Activated B cell treated with CpG ODN at 0.5 μM for 24 hours (primary cell): ENCODE measurements at regions not wholly inside any gene's neighbourhood (a gene's known extent, or its start where the extent isn't known, plus 50 kb on each side); places are given as distances from the start of the nearest gene placed in this dataset.
"Not testable (repeated sequence)": the region's sequence is repeated elsewhere in the genome, so short reads cannot be mapped to it uniquely, and the experiment has no call there.

Source experiments
- ATAC-seq: fragments of 200-7000 bp; cut with Tn5 transposase; one replicate; pipeline ENCODE4 v1.10.0; 2021; ENCODE audit warnings: low read depth, mild to moderate bottlenecking, moderate library complexity
- CTCF ChIA-PET: fragments of 350-600 bp; sonication (Branson Sonifier 250); formaldehyde crosslinking; loops from one replicate; lab custom pipeline; 2021; ENCODE audit warnings: antibody characterized with exemption; lab: Charles Lee
- POLR2A ChIA-PET: fragments of 350-600 bp; sonication (Branson Sonifier 250); formaldehyde crosslinking; loops from one replicate; lab custom pipeline; 2021; ENCODE audit warnings: antibody characterized with exemption; lab: Charles Lee
- DNase-seq: peaks from one replicate; pipeline ENCODE4 v3.0.0; 2022
- H3K27ac Mint-ChIP-seq: one replicate; pipeline ENCODE4 v1.8.0; 2020; ENCODE audit warnings: mixed read lengths
- H3K27me3 Mint-ChIP-seq: one replicate; pipeline ENCODE4 v1.8.0; 2021; ENCODE audit warnings: mixed read lengths
- H3K36me3 Mint-ChIP-seq: one replicate; pipeline ENCODE4 v1.8.0; 2021; ENCODE audit warnings: low read depth, mixed read lengths
- H3K4me1 Mint-ChIP-seq: one replicate; pipeline ENCODE4 v1.8.0; 2021; ENCODE audit warnings: mixed read lengths
- H3K4me3 Mint-ChIP-seq: one replicate; pipeline ENCODE4 v1.8.0; 2020; ENCODE audit warnings: mild to moderate bottlenecking, mixed read lengths
- H3K9me3 Mint-ChIP-seq: one replicate; pipeline ENCODE4 v1.8.0; 2020; ENCODE audit warnings: mixed read lengths
- intact Hi-C: fragments of 100-400 bp; cut with micrococcal nuclease; formaldehyde crosslinking; loops from one replicate; pipeline ENCODE4 v1.15.1; 2024
- TF ChIP-seq, protein P1 (sequence below): fragments of 200-600 bp; IDR thresholded peaks from one replicate; pipeline ENCODE4 v1.8.0; 2022; ENCODE audit warnings: antibody characterized with exemption, mild to moderate bottlenecking

DNA sequence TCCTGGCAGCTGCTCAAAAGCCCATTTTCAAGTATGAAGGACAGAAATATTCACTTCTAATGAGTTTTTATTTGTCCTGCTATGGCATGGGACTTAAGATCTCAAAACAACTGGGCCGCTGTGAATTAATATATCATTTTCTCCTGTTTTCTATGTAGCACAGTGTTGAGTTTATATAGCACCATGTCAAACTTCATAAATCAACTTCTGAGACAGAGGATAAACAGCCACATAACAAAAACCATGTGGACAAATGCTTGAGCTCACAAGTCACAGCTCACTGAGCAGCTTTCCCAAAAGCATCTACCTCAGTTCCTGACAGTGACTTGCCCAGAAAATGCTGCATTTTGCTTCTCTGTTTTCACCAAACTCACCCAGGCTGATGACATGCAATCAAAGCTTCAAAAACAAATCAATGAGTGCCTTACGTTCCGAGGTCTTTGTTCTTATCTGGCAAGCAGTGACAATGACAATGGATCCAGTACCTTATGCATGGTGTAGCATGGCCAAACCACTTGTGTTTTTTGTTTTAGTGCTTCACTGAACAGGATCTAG lies 722.6 kb downstream of the LRRIQ3 start:
- no peak for DNase-seq
- no peaks in the 10 kb centered on the region for H3K27me3 Mint-ChIP-seq
- no peak for ATAC-seq
- H3K27ac Mint-ChIP-seq: no peak overlapping the region
- intact Hi-C loops: no loop called here
- ChIA-PET CTCF (no interaction called here), POLR2A (no interaction called here)
- TF ChIP-seq, protein P1, sequence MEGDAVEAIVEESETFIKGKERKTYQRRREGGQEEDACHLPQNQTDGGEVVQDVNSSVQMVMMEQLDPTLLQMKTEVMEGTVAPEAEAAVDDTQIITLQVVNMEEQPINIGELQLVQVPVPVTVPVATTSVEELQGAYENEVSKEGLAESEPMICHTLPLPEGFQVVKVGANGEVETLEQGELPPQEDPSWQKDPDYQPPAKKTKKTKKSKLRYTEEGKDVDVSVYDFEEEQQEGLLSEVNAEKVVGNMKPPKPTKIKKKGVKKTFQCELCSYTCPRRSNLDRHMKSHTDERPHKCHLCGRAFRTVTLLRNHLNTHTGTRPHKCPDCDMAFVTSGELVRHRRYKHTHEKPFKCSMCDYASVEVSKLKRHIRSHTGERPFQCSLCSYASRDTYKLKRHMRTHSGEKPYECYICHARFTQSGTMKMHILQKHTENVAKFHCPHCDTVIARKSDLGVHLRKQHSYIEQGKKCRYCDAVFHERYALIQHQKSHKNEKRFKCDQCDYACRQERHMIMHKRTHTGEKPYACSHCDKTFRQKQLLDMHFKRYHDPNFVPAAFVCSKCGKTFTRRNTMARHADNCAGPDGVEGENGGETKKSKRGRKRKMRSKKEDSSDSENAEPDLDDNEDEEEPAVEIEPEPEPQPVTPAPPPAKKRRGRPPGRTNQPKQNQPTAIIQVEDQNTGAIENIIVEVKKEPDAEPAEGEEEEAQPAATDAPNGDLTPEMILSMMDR: no peak
- no peaks in the 10 kb centered on the region for H3K4me1 Mint-ChIP-seq
- no peak overlapping the region for H3K4me3 Mint-ChIP-seq
- no peaks in the 10 kb centered on the region for H3K36me3 Mint-ChIP-seq
- H3K9me3 Mint-ChIP-seq: peaks cover 2% of the 10 kb centered on the region

DNA sequence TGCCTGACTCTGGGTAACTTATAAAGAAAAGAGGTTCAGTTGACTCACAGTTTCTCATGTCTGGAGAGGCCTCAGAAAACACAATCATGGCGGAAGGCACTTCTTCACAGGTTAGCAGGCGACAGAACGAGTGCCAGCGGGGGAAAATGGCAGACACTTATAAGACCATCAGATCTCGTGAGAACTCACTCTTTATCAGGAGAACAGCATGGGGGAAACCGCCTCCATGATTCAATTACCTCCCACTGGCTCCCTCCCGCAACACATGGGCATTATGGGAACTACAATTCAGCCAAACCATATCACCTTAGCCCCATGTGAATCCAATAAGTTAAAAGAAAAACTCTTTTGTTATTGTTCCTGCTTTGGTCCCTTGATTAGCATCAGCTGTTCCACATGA lies 725.2 kb downstream of the LRRIQ3 start:
- ChIA-PET POLR2A (no interaction called here), CTCF (no interaction called here)
- Mint-ChIP-seq H3K27ac (no peak overlapping the region), H3K9me3 (peaks cover 4% of the 10 kb centered on the region), H3K4me3 (no peak overlapping the region), H3K36me3 (no peaks in the 10 kb centered on the region), H3K27me3 (no peaks in the 10 kb centered on the region), H3K4me1 (no peaks in the 10 kb centered on the region)
- intact Hi-C loops: no loop called here
- TF ChIP-seq, protein P1: no peak
- ATAC-seq (no peak), DNase-seq (no peak)

DNA sequence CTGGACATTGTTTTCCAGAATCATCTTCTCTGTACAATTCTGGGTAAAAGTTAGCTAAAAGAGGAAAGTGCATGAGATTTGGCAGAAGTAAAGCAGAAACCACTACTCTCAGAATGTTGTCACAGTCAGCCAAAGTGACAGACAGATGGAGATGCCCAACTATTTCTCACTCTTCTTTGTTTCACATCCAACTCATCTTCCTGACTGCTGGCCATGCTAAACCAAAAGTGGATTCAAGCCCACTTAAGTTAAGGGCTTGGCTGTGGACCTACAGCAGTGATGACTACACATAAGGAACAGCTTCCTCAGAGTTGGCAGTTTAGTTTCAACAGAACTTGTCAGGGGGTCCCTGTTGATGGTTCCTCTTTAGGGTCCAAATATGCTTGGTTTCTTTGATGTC lies 730.2 kb downstream of the LRRIQ3 start:
- intact Hi-C loops: no loop called here
- Mint-ChIP-seq H3K27me3 (no peaks in the 10 kb centered on the region), H3K4me3 (no peak overlapping the region), H3K4me1 (no peaks in the 10 kb centered on the region), H3K9me3 (peaks cover 4% of the 10 kb centered on the region), H3K36me3 (no peaks in the 10 kb centered on the region), H3K27ac (no peak overlapping the region)
- TF ChIP-seq, protein P1: no peak
- ChIA-PET CTCF (no interaction called here), POLR2A (no interaction called here)
- ATAC-seq: no peak
- DNase-seq: no peak

DNA sequence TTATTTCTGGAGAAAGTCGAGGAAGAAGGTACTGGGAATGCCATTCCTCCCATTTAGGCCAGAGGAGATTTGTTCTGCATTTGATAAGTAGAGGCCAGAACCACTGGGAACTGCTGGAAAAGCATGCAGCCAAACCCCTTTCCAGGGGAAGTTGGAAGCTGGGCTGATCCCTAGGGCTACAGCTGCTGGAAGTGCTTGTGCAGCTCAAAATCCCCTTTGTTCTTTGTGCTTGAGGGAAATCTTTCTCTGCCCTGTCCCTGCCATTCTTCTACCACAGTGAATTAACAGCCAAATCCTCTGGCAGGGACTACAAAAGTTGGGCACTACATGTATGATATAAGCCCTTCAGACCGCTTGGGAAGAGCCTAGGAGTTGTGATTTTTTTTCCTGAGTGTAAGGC lies 734.1 kb downstream of the LRRIQ3 start:
- Mint-ChIP-seq H3K36me3 (no peaks in the 10 kb centered on the region), H3K4me1 (no peaks in the 10 kb centered on the region), H3K27ac (no peak overlapping the region), H3K4me3 (no peak overlapping the region), H3K9me3 (peaks cover 5% of the 10 kb centered on the region), H3K27me3 (no peaks in the 10 kb centered on the region)
- ATAC-seq: no peak
- TF ChIP-seq, protein P1: no peak
- ChIA-PET CTCF (no interaction called here), POLR2A (no interaction called here)
- no peak for DNase-seq
- intact Hi-C loops: no loop called here

DNA sequence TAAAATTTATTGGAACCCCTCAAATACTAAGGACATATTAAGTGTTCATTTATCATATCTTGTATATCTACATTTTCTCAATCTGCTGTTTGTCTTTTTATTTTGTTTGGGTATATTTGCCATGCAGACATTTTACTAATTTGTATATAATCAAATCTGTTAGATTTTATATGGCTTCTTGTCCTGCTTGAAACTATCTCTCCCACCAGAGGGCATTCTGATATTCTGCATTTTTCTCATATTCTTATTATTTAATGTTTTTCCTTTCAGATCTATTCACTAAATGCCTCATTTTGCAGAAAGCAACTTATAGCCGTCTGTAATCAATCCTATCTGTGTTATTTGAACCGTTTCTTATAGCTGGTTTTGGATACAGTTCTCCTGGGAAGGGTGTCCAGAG lies 745.5 kb downstream of the LRRIQ3 start:
- no peak for ATAC-seq
- Mint-ChIP-seq H3K36me3 (no peaks in the 10 kb centered on the region), H3K4me1 (no peaks in the 10 kb centered on the region), H3K27me3 (no peaks in the 10 kb centered on the region), H3K27ac (no peak overlapping the region), H3K9me3 (peaks cover 3% of the 10 kb centered on the region), H3K4me3 (no peak overlapping the region)
- TF ChIP-seq, protein P1: no peak
- DNase-seq: no peak
- CTCF ChIA-PET: no interaction called here
- POLR2A ChIA-PET: no interaction called here
- intact Hi-C loops: no loop called here

DNA sequence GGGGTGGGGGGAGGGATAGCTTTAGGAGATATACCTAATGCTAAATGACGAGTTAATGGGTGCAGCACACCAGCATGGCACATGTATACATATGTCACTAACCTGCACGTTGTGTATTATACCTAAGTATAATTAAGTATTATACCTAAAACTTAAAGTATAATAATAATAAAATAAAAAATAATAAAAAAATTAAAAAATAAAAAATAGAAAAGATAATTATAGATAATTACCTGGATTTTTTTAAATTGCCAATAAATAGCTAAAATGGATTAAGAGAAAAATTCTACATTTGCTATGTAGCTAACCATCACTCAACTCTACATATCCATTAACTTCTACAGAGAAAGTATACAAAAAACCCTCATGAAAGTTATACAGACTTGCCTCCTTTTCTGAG lies 747.3 kb downstream of the LRRIQ3 start:
- intact Hi-C loops, ATAC-seq, POLR2A ChIA-PET, H3K27me3 Mint-ChIP-seq, CTCF ChIA-PET, H3K27ac Mint-ChIP-seq, H3K4me3 Mint-ChIP-seq, H3K4me1 Mint-ChIP-seq, DNase-seq, H3K36me3 Mint-ChIP-seq, H3K9me3 Mint-ChIP-seq: not testable (repeated sequence)
